Bronchial epithelial cell (primary cell): ENCODE measurements at regions not wholly inside any gene's neighbourhood (a gene's known extent, or its start where the extent isn't known, plus 50 kb on each side); places are given as distances from the start of the nearest gene placed in this dataset.
"Not testable (repeated sequence)": the region's sequence is repeated elsewhere in the genome, so short reads cannot be mapped to it uniquely, and the experiment has no call there.

Source experiments
- DNase-seq: peaks from one replicate; pipeline ENCODE4 v3.0.0-alpha.2; 2010; ENCODE audit warnings: low read depth
- FAIRE-seq: peaks from 2 replicates; lab custom pipeline; 2011; peaks lifted over from hg19 to GRCh38; lab: Jason Lieb, UNC
- H3K27me3 ChIP-seq: 2 replicates; pipeline ENCODE4 v1.5.1; 2011; ENCODE audit warnings: low read length; ENCODE audit not compliant: control insufficient read depth, insufficient read depth
- H3K36me3 ChIP-seq: 2 replicates; pipeline ENCODE4 v1.5.1; 2011; ENCODE audit warnings: low read length; ENCODE audit not compliant: control insufficient read depth, insufficient read depth
- H3K4me3 ChIP-seq: 2 replicates; pipeline ENCODE4 v1.5.1; 2011; ENCODE audit warnings: mild to moderate bottlenecking, low read depth, low read length, control low read depth
- CTCF ChIP-seq: IDR thresholded peaks from 2 replicates; pipeline ENCODE4 v1.5.1; 2011; ENCODE audit warnings: mild to moderate bottlenecking, moderate library complexity, low read length, control low read depth, inconsistent platforms; ENCODE audit not compliant: insufficient read depth, severe bottlenecking

GRCh38 chr7:153224890-153225289, 465.3 kb downstream of the ACTR3B start:
- Histone ChIP-seq H3K36me3 (no peaks in the 10 kb centered on the region), H3K4me3 (no peak overlapping the region)
- no peak for TF ChIP-seq CTCF

DNA sequence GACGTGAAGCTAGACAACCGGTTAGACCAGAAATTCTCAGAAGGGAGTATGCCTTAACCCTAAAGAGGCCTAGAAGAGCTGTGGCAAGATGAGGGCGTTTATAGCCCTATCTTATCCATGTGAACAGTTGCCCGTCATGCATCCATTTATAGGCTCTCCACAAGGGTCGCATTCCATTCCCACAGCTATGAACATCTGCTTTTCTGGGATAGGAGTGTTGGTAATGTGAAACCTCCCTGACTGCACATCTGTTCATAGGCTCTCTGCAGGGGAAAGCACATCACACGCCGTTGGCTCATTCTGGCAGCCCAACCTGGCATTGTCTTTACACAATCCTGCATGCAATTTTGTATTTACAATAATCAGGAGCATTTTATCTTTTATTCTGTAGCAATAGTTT, 485.6 kb downstream of the ACTR3B start:
- FAIRE-seq, H3K36me3 ChIP-seq, H3K4me3 ChIP-seq, DNase-seq, H3K27me3 ChIP-seq: not testable (repeated sequence)

More at GRCh38 chr7:153224890-153225289, 465.3 kb downstream of the ACTR3B start:
- DNase-seq: no peak
- no peak for FAIRE-seq
- no peaks in the 10 kb centered on the region for H3K27me3 ChIP-seq

DNA sequence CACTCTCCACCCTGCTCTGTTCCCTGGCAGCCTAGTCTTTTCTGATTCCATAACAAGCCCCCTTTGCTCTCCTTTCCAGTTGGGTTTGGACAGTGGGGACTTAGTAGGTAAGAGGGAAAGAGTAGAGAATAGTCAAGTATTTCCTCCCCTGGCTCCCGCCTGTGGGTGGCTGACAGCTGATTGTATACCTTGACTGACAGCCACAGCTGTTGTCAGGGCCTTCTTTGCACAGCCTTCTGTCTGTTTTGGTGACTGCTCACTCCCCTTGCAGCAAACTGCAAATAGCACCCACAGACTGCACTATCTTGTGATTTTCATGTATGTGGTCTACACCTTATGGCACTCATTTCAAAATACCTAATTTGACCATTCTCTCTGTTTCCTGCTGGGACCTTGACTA, 486.3 kb downstream of the ACTR3B start:
- no peak for TF ChIP-seq CTCF
- H3K36me3 ChIP-seq: no peaks in the 10 kb centered on the region
- no peak for DNase-seq
- no peak overlapping the region for H3K4me3 ChIP-seq
- no peak for FAIRE-seq
- no peaks in the 10 kb centered on the region for H3K27me3 ChIP-seq

DNA sequence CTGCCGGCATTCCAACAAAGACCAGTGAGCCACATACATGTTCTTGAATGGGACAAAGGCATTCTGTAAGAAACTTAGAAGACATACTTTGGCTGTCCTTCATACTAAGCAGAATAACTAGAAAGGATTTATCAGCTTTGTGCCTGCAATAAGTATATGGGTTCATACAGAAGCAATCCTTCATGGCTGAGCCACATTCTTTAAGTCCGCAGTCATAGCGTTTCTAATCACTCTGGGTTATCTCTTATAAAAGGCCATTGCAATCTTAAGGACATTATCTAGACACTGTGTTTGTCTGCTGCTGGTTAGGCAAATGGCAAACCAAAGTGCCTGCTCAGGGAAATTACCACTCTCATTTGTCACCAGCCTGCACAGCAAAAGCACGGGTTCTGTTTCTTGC, 488.4 kb downstream of the ACTR3B start:
- no peaks in the 10 kb centered on the region for H3K36me3 ChIP-seq
- no peak for FAIRE-seq
- no peaks in the 10 kb centered on the region for H3K27me3 ChIP-seq
- no peak for DNase-seq
- no peak overlapping the region for H3K4me3 ChIP-seq
- TF ChIP-seq CTCF: no peak

DNA sequence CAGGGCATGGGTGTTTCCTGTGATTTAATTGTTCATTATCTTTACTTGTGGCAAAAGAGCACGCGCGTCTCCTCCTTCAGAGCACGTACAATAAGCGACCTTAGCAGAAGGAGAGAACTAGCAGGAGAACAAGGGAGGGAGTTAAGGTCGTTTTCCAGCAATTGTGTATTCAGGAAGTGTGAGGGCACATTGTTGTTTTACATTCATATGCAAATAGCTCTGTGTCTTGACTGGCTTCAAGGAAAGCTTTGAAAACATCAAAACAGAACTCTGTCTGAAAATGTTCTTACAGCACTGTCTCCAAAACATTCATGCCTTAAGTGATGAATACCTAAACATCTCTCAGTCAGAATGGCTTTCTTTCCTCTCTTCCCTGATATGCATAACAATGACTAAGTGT, 499.1 kb downstream of the ACTR3B start:
- DNase-seq (no peak), FAIRE-seq (no peak)
- H3K27me3 ChIP-seq: no peaks in the 10 kb centered on the region
- TF ChIP-seq CTCF: no peak
- no peak overlapping the region for H3K4me3 ChIP-seq
- H3K36me3 ChIP-seq: no peaks in the 10 kb centered on the region

DNA sequence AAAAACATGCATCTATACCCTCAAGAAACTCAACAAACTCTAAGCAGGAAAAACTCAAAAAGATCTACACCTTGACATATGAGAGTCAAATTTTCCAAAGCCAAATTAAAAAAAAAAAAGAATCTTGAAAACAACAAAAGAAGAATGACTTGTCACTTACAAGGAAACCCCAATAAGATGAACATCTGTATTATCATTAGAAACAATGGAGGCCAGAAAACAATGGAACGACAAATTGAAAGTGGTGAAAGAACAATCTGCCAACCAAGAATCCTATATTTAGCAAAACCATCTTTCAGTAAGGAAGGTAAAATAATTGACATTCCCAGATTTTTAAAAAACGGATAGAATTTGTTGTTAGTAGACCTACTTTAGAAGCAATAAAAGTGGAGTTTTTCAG, 516.8 kb downstream of the ACTR3B start:
- Histone ChIP-seq H3K4me3 (no peak overlapping the region), H3K27me3 (no peaks in the 10 kb centered on the region), H3K36me3 (no peaks in the 10 kb centered on the region)
- DNase-seq (no peak), FAIRE-seq (no peak)
- no peak for TF ChIP-seq CTCF
